IMR-90 (cell line): ENCODE measurements at regions not wholly inside any gene's neighbourhood (a gene's known extent, or its start where the extent isn't known, plus 50 kb on each side); places are given as distances from the start of the nearest gene placed in this dataset.

Experiments used
- CEBPB ChIP-seq: IDR thresholded peaks from 2 replicates; pipeline ENCODE4 v1.6.1; 2012; ENCODE audit warnings: low read depth, low read length, improper control_type of control experiment
- CTCF ChIP-seq: conservative IDR thresholded peaks from 2 replicates; pipeline ENCODE4 v1.5.1; 2012; ENCODE audit warnings: mild to moderate bottlenecking, low read depth, low read length, improper control_type of control experiment
- POLR2A ChIP-seq: IDR thresholded peaks from 2 replicates; pipeline ENCODE4 v1.6.1; 2012; ENCODE audit warnings: mild to moderate bottlenecking, low read depth, low read length
- RAD21 ChIP-seq: IDR thresholded peaks from 2 replicates; pipeline ENCODE4 v1.6.1; 2012; ENCODE audit warnings: low read length, improper control_type of control experiment
- SMC3 ChIP-seq: fragments of 150-350 bp; IDR thresholded peaks from 2 replicates; pipeline ENCODE4 v1.6.1; 2016; ENCODE audit warnings: low read depth, mild to moderate bottlenecking, antibody characterized with exemption, low read length, moderate library complexity
- USF2 ChIP-seq: fragments of 150-350 bp; IDR thresholded peaks from 2 replicates; pipeline ENCODE4 v1.6.1; 2017; ENCODE audit warnings: mild to moderate bottlenecking, antibody characterized with exemption, low read length, low read depth

GRCh38 chr11:15775797-15776196, 580.5 kb downstream of the SOX6 start:
- no peak for TF ChIP-seq POLR2A
- TF ChIP-seq RAD21: no peak
- TF ChIP-seq CTCF: no peak
- TF ChIP-seq USF2: no peak
- no peak for TF ChIP-seq SMC3
- TF ChIP-seq CEBPB: no peak
